ENCODE measurements at regions not wholly inside any gene's neighbourhood (a gene's known extent, or its start where the extent isn't known, plus 50 kb on each side); places are given as distances from the start of the nearest gene placed in this dataset.

DNA sequence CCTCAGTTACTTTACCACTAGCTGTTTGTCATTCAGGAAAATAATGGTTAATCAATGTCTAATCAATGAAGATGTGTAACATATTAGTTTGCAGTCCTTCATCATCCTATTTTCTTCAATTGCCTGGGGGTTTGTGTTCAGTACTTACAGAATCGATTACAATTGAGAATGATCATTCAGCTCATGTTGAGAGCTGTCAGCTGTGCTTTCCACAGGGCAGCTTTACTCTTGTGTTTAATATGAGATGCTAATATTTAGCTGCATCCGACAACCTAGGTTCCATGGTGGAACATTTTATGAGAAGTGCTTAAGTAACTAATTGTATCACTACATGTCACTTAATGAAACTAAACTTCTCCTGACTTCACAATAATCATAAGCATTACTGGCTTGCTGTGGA, 191.9 kb downstream of the GRB14 start:
- no peaks in the 10 kb centered on the region for H3K9me3 ChIP-seq (ENCODE audit: severe bottlenecking)
- H3K27ac ChIP-seq (ENCODE audit: poor library complexity, severe bottlenecking): no peak overlapping the region
- TF ChIP-seq, protein P1, sequence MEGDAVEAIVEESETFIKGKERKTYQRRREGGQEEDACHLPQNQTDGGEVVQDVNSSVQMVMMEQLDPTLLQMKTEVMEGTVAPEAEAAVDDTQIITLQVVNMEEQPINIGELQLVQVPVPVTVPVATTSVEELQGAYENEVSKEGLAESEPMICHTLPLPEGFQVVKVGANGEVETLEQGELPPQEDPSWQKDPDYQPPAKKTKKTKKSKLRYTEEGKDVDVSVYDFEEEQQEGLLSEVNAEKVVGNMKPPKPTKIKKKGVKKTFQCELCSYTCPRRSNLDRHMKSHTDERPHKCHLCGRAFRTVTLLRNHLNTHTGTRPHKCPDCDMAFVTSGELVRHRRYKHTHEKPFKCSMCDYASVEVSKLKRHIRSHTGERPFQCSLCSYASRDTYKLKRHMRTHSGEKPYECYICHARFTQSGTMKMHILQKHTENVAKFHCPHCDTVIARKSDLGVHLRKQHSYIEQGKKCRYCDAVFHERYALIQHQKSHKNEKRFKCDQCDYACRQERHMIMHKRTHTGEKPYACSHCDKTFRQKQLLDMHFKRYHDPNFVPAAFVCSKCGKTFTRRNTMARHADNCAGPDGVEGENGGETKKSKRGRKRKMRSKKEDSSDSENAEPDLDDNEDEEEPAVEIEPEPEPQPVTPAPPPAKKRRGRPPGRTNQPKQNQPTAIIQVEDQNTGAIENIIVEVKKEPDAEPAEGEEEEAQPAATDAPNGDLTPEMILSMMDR (IDR thresholded peaks at IDR 0.05; ENCODE audit: poor library complexity, severe bottlenecking): no peak
- DNase-seq (ENCODE audit: low spot score) (no peak), ATAC-seq (ENCODE audit: low read depth) (no peak)
- no peaks in the 10 kb centered on the region for H3K27me3 ChIP-seq (ENCODE audit: insufficient read depth, poor library complexity, severe bottlenecking)
- H3K4me3 ChIP-seq (ENCODE audit: severe bottlenecking): no peak overlapping the region
- no peaks in the 10 kb centered on the region for H3K36me3 ChIP-seq (ENCODE audit: low read depth)
- no peaks in the 10 kb centered on the region for H3K4me1 ChIP-seq (ENCODE audit: insufficient read depth, poor library complexity, severe bottlenecking)

DNA sequence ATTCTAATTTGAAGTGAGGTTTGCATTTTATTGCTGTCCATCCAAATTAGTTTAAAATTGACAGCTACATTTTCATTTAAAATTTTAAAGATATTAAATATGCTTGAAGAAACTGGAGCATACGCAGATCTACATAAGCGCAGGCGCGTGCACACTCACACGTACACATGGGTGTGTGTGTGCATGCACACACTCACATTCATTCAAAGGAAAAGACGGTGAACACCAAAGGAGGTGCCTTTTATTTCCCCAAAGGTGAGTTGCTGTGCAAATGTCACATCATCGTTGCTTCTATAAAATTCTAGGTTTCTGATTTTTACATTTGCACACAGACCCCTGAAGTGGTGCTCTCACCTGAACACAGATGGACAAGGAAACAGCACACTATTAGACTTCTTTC, 194.2 kb downstream of the GRB14 start:
- Histone ChIP-seq H3K9me3 (ENCODE audit: severe bottlenecking) (no peaks in the 10 kb centered on the region), H3K27ac (ENCODE audit: poor library complexity, severe bottlenecking) (no peak overlapping the region), H3K36me3 (ENCODE audit: low read depth) (no peaks in the 10 kb centered on the region), H3K4me3 (ENCODE audit: severe bottlenecking) (no peak overlapping the region), H3K27me3 (ENCODE audit: insufficient read depth, poor library complexity, severe bottlenecking) (no peaks in the 10 kb centered on the region), H3K4me1 (ENCODE audit: insufficient read depth, poor library complexity, severe bottlenecking) (no peaks in the 10 kb centered on the region)
- DNase-seq (ENCODE audit: low spot score): no peak
- ATAC-seq (ENCODE audit: low read depth): no peak
- TF ChIP-seq, protein P1 (IDR thresholded peaks at IDR 0.05; ENCODE audit: poor library complexity, severe bottlenecking): no peak

DNA sequence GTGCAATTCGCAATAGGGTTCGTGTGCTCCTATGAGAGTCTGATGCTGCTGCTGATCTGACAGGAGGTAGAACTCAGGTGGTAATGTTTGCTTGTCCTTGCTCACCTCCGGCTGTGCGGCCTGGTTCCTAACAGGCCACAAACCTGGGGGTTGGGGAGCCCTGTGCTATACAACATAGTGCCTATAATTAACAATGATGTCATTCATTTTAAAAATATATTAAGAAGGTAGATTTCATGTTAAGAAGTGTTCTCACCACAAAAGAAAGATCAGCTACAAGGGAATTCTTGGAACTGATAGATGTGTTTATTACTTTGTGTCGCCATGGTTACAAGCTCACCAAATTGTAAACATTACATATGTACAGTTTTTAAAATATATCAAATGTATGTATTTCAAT, 200.5 kb downstream of the GRB14 start:
- DNase-seq (ENCODE audit: low spot score) (no peak), ATAC-seq (ENCODE audit: low read depth) (no peak)
- no peak overlapping the region for H3K27ac ChIP-seq (ENCODE audit: poor library complexity, severe bottlenecking)
- H3K36me3 ChIP-seq (ENCODE audit: low read depth): no peaks in the 10 kb centered on the region
- H3K9me3 ChIP-seq (ENCODE audit: severe bottlenecking): no peaks in the 10 kb centered on the region
- no peaks in the 10 kb centered on the region for H3K27me3 ChIP-seq (ENCODE audit: insufficient read depth, poor library complexity, severe bottlenecking)
- H3K4me1 ChIP-seq (ENCODE audit: insufficient read depth, poor library complexity, severe bottlenecking): no peaks in the 10 kb centered on the region
- TF ChIP-seq, protein P1 (IDR thresholded peaks at IDR 0.05; ENCODE audit: poor library complexity, severe bottlenecking): no peak
- H3K4me3 ChIP-seq (ENCODE audit: severe bottlenecking): no peak overlapping the region

DNA sequence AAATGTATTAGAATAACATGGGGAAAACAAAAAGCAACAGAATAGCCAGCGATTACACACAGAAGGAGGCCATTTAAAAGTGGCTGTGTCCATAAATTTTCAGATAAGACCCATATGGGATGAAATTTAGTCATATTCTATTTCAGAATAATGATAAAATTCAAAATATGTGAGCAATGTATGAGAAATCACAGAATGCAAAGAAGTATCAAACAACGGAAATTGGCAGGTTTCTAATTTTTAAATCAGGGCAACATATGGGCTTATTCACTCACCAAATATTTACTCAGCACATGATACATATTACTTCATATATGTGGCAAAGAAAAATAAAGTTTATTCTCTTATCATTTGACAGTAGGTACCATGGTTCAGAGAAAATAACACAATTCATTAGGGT, 208.5 kb downstream of the GRB14 start:
- ATAC-seq (ENCODE audit: low read depth) (no peak), DNase-seq (ENCODE audit: low spot score) (no peak)
- TF ChIP-seq, protein P1 (IDR thresholded peaks at IDR 0.05; ENCODE audit: poor library complexity, severe bottlenecking): no peak
- Histone ChIP-seq H3K4me1 (ENCODE audit: insufficient read depth, poor library complexity, severe bottlenecking) (no peaks in the 10 kb centered on the region), H3K9me3 (ENCODE audit: severe bottlenecking) (no peaks in the 10 kb centered on the region), H3K27me3 (ENCODE audit: insufficient read depth, poor library complexity, severe bottlenecking) (no peaks in the 10 kb centered on the region), H3K27ac (ENCODE audit: poor library complexity, severe bottlenecking) (no peak overlapping the region), H3K36me3 (ENCODE audit: low read depth) (no peaks in the 10 kb centered on the region), H3K4me3 (ENCODE audit: severe bottlenecking) (no peak overlapping the region)

DNA sequence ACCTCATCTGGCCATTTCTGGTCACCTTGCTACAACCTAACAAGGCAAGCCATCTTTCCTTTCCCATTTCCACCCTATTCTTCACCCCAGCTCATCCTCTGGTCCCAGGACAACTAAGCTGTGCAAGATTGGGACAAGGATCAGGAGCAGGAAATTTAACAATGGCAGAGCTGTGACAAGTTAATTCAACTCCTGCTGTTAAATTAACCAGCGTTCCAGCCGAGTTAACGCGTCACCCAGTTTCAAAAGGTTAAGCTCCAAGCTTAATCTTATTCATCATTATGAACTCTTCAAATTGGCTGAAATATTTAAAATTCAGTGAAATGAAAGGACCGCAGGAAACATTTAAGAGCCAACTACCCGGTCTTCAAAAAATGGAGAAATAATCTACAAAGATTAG, 231.9 kb downstream of the GRB14 start:
- TF ChIP-seq, protein P1 (IDR thresholded peaks at IDR 0.05; ENCODE audit: poor library complexity, severe bottlenecking): no peak
- Histone ChIP-seq H3K36me3 (ENCODE audit: low read depth) (no peaks in the 10 kb centered on the region), H3K4me3 (ENCODE audit: severe bottlenecking) (no peak overlapping the region), H3K27ac (ENCODE audit: poor library complexity, severe bottlenecking) (peak overlapping the region; percentile 68), H3K4me1 (ENCODE audit: insufficient read depth, poor library complexity, severe bottlenecking) (peaks cover 10% of the 10 kb centered on the region), H3K9me3 (ENCODE audit: severe bottlenecking) (no peaks in the 10 kb centered on the region), H3K27me3 (ENCODE audit: insufficient read depth, poor library complexity, severe bottlenecking) (no peaks in the 10 kb centered on the region)
- ATAC-seq (ENCODE audit: low read depth) (no peak), DNase-seq (ENCODE audit: low spot score) (no peak)
